HUES48 (cell line): ENCODE measurements at regions not wholly inside any gene's neighbourhood (a gene's known extent, or its start where the extent isn't known, plus 50 kb on each side); places are given as distances from the start of the nearest gene placed in this dataset.

ENCODE experiments used
- H3K27ac ChIP-seq: one replicate; pipeline ENCODE4 v1.7.0; 2013; ENCODE audit warnings: low read depth, low read length, inconsistent platforms
- H3K27me3 ChIP-seq: 2 replicates; pipeline ENCODE4 v1.6.1; 2013; ENCODE audit warnings: mild to moderate bottlenecking, low read length; ENCODE audit not compliant: control insufficient read depth, insufficient read depth
- H3K36me3 ChIP-seq: 2 replicates; pipeline ENCODE4 v1.6.1; 2013; ENCODE audit warnings: low read length; ENCODE audit not compliant: control insufficient read depth, insufficient read depth
- H3K4me1 ChIP-seq: 2 replicates; pipeline ENCODE4 v1.6.1; 2013; ENCODE audit warnings: mild to moderate bottlenecking, low read length; ENCODE audit not compliant: control insufficient read depth, insufficient read depth
- H3K4me3 ChIP-seq: 2 replicates; pipeline ENCODE4 v1.5.1; 2013; ENCODE audit warnings: mild to moderate bottlenecking, low read depth, low read length
- H3K9ac ChIP-seq: 2 replicates; pipeline ENCODE4 v1.6.1; 2013; ENCODE audit warnings: mild to moderate bottlenecking, low read depth, low read length, moderate library complexity
- H3K9me3 ChIP-seq: 2 replicates; pipeline ENCODE4 v1.6.1; 2013; ENCODE audit warnings: low read length; ENCODE audit not compliant: control insufficient read depth, insufficient read depth

DNA sequence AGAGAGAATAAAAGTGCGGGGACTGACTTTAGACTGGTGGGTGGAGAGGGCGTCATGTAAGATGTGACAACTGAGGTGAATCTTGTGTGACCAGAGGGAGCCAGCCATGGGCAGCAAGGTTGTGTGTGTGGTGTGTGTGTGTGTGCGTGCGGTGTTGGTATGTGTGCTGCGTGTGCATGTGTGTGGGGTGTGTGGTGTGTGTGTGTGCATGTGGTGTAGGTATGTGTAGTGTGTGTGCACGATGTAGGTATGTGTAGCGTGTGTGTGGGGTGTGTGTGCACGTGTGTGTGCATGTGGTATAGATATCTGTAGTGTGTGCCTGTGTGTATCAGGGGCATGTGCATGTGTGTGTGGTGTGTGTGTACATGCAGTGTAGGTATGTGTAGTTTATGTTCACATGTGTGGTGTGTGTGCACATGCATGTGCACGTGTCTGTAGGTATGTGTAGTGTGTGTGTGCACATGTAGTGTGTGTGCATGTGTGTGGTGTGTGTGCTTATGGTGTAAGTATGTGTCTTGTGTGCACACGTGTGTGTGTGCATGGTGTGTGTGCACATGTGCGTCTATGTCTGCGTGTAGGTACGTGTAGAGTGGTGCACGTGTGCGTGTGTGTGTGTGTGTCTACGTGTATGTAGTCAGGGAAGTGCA, 312.3 kb upstream of the MKI67 start:
- Histone ChIP-seq H3K4me1 (peaks cover 14% of the 10 kb centered on the region), H3K27me3 (no peaks in the 10 kb centered on the region), H3K4me3 (no peak overlapping the region), H3K27ac (no peak overlapping the region), H3K36me3 (no peaks in the 10 kb centered on the region), H3K9me3 (no peaks in the 10 kb centered on the region), H3K9ac (no peak overlapping the region)

DNA sequence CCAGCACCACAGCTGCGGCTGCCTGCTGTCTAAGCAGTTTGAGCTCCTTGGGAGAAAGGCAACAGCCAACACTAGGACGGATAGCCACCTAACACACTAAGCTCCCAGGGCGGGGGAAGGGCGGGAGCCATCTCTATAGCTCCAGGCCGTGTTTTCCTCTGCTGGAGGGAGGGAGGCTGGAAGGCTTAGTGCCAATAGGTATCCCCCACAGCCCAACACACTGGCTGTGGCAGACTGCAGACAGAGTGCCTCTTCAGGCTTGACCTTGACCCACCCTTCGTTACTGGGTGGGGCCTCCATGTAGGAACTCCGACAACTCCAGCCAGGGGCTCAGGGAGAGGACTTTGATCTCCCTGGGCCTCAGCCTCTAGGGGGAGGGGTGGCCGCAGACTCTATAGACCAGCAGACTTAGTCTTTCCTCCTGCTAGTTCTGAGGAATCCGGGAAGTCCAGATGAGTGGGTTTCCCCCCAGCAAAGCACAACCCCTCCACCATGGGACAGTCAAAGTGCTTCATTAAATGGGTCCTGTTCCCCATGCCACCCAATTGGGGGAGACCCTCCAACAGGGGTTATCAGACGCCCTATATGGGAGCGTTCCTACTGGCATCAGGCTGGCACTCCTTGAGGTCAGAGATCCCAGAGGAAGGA, 314.4 kb upstream of the MKI67 start:
- peaks cover 14% of the 10 kb centered on the region for H3K4me1 ChIP-seq
- no peaks in the 10 kb centered on the region for H3K9me3 ChIP-seq
- H3K36me3 ChIP-seq: no peaks in the 10 kb centered on the region
- H3K4me3 ChIP-seq: no peak overlapping the region
- H3K27ac ChIP-seq: no peak overlapping the region
- no peak overlapping the region for H3K9ac ChIP-seq
- H3K27me3 ChIP-seq: no peaks in the 10 kb centered on the region

DNA sequence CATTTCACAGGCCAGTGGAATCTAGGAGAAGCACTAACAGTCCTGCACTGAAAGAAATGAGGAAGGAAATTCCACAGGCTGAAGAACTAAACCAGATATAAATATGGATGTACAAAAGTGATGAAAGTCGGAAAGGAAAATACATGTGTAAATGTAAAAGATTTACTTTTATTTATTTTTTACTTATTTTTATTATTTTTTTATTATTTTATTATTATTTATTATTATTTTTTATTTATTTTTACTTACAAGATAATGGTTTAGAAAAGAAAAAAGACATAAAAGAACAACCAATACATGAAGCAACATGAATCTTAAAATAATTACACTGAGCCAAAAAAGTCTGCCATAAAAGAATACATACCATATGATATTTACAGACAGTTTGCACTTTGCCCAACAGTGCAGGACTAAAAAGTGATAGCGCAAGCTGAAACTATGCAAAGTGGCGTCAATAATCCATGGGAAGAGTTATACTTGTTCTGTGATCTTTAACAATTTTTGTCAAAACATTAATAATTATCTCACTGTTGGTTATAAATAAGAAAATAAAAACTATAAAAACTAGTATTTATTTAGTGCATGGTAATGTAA, 317.8 kb upstream of the MKI67 start:
- H3K4me1 ChIP-seq: peaks cover 14% of the 10 kb centered on the region
- H3K36me3 ChIP-seq: no peaks in the 10 kb centered on the region
- H3K27me3 ChIP-seq: no peaks in the 10 kb centered on the region
- H3K9ac ChIP-seq: no peak overlapping the region
- no peak overlapping the region for H3K27ac ChIP-seq
- H3K4me3 ChIP-seq: no peak overlapping the region
- no peaks in the 10 kb centered on the region for H3K9me3 ChIP-seq

DNA sequence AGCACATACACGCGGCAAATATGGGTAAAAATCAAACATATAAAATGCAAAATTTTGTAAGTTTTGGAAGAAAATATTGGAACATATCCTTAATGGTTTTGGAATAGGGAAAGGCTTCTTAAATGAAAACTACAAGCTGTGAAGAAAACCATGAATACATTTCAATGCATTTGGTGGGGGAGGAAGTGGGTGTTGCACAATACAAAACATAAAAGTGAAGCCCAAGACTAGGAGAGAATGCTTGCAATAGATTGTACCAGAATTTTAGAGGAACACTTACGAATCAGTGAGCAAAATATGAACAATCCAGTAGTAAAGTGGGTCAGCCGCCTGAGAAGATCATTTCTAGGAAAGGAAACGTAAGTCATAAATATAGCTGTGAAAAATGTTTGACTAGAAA, 322.6 kb upstream of the MKI67 start:
- no peak overlapping the region for H3K4me3 ChIP-seq
- no peaks in the 10 kb centered on the region for H3K27me3 ChIP-seq
- H3K27ac ChIP-seq: no peak overlapping the region
- no peaks in the 10 kb centered on the region for H3K36me3 ChIP-seq
- no peak overlapping the region for H3K9ac ChIP-seq
- H3K9me3 ChIP-seq: no peaks in the 10 kb centered on the region
- no peaks in the 10 kb centered on the region for H3K4me1 ChIP-seq

DNA sequence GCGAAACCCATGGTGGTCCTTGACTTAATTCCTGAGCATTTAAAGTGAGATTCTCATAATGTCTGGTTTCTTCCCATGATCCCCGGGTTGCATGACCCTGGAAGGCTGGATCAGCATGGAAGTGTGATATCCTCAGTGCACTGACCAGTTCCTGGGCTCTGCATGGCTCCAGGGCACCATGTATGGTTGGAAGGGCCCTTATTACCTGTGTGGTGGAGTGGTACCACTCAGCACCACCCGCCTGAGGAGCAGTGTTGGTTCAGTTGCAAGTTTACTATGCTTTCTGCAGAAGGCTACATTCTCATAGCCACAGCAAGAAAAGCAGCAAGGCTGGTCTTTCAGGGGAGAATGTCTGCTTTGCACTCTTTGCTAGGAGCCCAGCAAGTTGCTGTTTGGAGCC, 325.7 kb upstream of the MKI67 start:
- H3K4me1 ChIP-seq: no peaks in the 10 kb centered on the region
- H3K9ac ChIP-seq: no peak overlapping the region
- H3K27ac ChIP-seq: no peak overlapping the region
- H3K4me3 ChIP-seq: no peak overlapping the region
- no peaks in the 10 kb centered on the region for H3K9me3 ChIP-seq
- H3K36me3 ChIP-seq: no peaks in the 10 kb centered on the region
- H3K27me3 ChIP-seq: no peaks in the 10 kb centered on the region

DNA sequence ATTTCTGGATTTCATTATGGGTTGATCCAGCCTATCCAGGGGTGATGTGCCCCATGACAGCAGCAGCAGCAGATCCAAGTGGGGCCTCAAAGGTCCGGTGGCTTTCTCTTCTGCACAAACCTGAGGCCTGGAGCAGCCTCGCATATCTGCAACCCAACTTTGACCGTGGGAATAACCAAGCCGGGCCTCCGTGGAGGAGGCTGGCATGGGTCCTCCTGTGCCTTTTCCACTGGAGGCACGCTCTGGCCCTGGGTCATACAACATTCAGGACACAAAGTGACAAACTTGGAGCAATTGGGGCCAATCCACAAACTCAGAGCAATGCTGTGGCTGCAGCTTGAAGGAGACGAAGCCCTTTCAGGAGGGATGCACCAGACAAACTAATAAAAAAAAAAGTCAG, 330.0 kb upstream of the MKI67 start:
- no peaks in the 10 kb centered on the region for H3K9me3 ChIP-seq
- no peak overlapping the region for H3K9ac ChIP-seq
- H3K4me1 ChIP-seq: no peaks in the 10 kb centered on the region
- no peak overlapping the region for H3K4me3 ChIP-seq
- no peaks in the 10 kb centered on the region for H3K27me3 ChIP-seq
- H3K36me3 ChIP-seq: no peaks in the 10 kb centered on the region
- H3K27ac ChIP-seq: no peak overlapping the region

DNA sequence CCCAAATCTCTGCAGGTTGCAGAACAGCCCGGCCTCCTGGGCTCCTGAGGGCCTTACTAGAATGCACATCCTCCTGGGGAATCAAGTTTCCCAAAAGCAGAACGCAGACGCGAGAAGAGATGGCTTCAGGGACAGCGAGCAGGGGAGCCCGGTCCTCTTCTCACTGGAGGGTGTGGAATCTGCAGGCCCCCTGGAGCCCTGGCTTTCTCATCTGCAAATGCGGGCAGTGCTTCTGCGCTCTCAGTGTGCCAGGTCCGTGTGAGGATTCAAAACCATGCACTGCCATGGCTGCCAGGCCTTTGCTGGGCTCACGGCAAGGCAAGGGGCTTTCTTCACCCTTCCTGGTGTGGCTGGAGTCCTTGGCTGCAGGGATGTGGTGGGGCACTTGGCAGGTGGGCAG, 330.9 kb upstream of the MKI67 start:
- H3K27me3 ChIP-seq: no peaks in the 10 kb centered on the region
- no peak overlapping the region for H3K9ac ChIP-seq
- no peaks in the 10 kb centered on the region for H3K36me3 ChIP-seq
- H3K9me3 ChIP-seq: no peaks in the 10 kb centered on the region
- H3K27ac ChIP-seq: no peak overlapping the region
- no peaks in the 10 kb centered on the region for H3K4me1 ChIP-seq
- no peak overlapping the region for H3K4me3 ChIP-seq

DNA sequence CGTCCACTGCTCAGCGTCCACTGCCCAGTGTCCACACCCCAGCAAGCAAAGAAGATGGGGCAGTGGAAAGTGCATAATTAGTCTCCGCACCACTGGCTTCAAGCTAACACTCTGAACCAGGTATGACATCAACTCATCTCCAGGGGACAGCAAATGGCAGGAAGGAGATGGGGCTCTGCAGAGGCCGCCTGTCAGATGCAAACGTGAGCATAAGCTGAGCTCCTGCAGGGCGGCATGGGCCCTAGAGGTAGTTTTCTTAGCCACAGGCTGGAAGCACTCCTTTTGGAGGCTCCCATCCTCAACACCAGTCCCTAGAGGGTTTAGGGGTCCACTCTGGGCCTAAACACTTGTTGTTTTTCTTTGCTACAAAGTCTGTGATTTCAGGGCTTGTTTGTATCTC, 335.8 kb upstream of the MKI67 start:
- H3K36me3 ChIP-seq: no peaks in the 10 kb centered on the region
- no peaks in the 10 kb centered on the region for H3K27me3 ChIP-seq
- no peaks in the 10 kb centered on the region for H3K4me1 ChIP-seq
- H3K27ac ChIP-seq: no peak overlapping the region
- H3K9me3 ChIP-seq: peaks cover 3% of the 10 kb centered on the region
- no peak overlapping the region for H3K4me3 ChIP-seq
- H3K9ac ChIP-seq: no peak overlapping the region

DNA sequence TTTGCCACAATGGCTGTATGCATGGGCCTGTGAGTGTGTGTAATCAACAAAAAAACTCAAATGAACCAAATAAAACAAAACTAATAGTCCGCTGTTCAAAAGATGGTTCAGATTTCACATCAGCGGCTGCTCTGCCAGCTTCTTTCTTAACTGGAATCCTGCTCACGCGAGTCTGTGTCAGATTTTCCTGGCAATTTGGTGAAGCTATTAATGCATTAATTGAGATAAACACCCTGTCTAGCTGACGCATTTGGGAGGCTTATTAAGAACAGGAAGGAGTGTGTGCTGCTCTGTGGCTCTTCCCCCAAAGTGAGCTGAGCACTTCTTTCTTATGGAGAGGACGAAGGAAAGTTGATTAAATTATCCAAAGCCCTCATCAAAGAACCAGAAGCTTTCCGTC, 336.6 kb upstream of the MKI67 start:
- Histone ChIP-seq H3K9me3 (peaks cover 3% of the 10 kb centered on the region), H3K4me3 (no peak overlapping the region), H3K27me3 (no peaks in the 10 kb centered on the region), H3K4me1 (no peaks in the 10 kb centered on the region), H3K27ac (no peak overlapping the region), H3K36me3 (no peaks in the 10 kb centered on the region), H3K9ac (no peak overlapping the region)

DNA sequence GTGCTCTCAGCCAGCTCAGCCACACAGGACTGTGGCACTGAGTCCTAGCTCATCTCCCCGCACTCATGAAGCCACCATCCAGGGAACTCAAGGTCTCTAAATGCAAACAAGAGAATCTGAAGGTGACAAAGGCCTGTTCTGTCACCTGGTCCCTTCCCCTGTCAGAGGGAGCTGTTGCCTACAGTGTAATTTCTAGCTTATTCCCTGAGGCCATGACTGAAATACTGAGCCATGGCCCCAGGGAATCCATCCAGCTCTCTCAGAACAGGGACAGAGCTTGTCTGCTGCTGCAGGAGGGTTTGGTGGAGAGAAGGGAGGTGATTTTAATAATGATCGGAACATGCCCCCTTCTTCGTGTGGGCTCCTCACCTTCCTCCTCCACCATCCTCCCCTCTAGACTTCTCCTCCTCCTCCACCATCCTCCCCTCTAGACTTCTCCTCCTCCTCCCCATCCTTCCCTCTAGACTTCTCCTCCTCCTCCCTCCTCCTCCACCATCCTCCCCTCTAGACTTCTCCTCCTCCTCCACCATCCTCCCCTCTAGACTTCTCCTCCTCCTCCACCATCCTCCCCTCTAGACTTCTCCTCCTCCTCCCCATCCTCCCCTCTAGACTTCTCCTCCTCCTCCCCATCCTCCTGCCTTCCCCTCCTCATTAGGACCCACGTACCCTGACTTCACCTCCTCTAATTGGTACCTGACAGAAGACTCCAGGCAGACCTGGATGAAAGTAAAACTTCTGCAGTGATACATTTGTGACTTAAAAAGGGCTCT, 338.0 kb upstream of the MKI67 start:
- Histone ChIP-seq H3K9me3 (peaks cover 3% of the 10 kb centered on the region), H3K4me1 (no peaks in the 10 kb centered on the region), H3K27ac (no peak overlapping the region), H3K9ac (no peak overlapping the region), H3K4me3 (no peak overlapping the region), H3K27me3 (no peaks in the 10 kb centered on the region), H3K36me3 (no peaks in the 10 kb centered on the region)

DNA sequence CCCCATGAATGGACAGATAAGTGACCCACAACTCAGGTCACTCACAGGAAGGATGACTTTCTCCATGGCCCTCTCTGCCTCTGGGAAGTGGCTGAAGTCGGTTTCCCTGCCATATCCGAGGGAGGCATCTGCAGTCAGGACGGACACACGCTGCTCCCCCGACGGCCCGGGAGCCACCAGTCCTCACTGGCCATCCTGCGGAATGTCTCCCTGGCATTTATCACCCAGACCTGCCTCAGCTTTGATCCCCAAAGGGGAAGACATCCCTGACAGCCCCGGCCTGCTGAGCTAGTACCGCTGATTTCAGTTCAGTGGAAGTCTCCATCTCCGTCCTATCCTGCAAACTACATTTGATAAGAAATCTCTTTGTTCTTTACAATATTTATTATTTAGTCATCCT, 339.5 kb upstream of the MKI67 start:
- Histone ChIP-seq H3K36me3 (no peaks in the 10 kb centered on the region), H3K4me1 (no peaks in the 10 kb centered on the region), H3K9ac (no peak overlapping the region), H3K4me3 (no peak overlapping the region), H3K27ac (no peak overlapping the region), H3K27me3 (no peaks in the 10 kb centered on the region), H3K9me3 (peaks cover 3% of the 10 kb centered on the region)
